ENCODE measurements at regions not wholly inside any gene's neighbourhood (a gene's known extent, or its start where the extent isn't known, plus 50 kb on each side); places are given as distances from the start of the nearest gene placed in this dataset.
A peak's percentile ranks its signal among the peaks of the same experiment; 100 is the strongest.

DNA sequence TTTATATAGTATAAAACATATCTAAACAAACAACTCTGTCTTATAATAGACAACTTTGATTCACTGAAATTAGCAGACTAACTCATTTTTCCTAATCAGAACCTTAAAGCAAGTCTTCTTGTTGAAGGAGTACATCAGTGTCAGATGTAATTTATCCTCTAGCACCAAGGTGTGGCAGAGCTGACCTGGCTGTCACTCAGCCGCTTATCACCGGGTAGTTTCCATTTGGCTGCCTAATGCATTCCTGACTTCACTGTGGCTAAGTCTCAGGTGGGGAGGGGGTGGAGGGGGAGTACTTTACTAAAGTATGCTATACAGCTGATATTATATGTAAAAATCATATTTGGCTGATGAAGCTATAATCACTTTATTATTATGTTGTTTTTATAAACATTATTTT is 339.9 kb upstream of the RGS6 start:
- no peak for DNase-seq (ENCODE audit: unreplicated experiment)
- CTCF ChIA-PET, result interaction anchor here (0.6 to 1.2 kb wide), 5 partner anchors 10 to 281 kb away, joined by 3 to 4 read pairs (median 4); no protein-coding TSS in a partner anchor
- POLR2A ChIA-PET, result interaction anchor here (0.6 to 1.3 kb wide), 3 partner anchors 37 to 61 kb away, joined by 3 to 4 read pairs (median 4); no protein-coding TSS in a partner anchor
- intact Hi-C loops (cut with micrococcal nuclease), result no loop called here
- Mint-ChIP-seq H3K36me3 (ENCODE audit: insufficient read depth, unreplicated experiment) (no peaks in the 10 kb centered on the region), H3K27me3 (ENCODE audit: insufficient read depth, unreplicated experiment) (no peaks in the 10 kb centered on the region), H3K9me3 (ENCODE audit: unreplicated experiment) (no peaks in the 10 kb centered on the region), H3K4me1 (ENCODE audit: insufficient read depth, unreplicated experiment) (peaks cover 8% of the 10 kb centered on the region), H3K4me3 (ENCODE audit: unreplicated experiment) (no peak overlapping the region), H3K27ac (ENCODE audit: low read depth, unreplicated experiment) (peak overlapping the region; percentile 31)
- BruUV-seq (replicated peaks), result no TSS peak
- TF ChIP-seq, protein P1, sequence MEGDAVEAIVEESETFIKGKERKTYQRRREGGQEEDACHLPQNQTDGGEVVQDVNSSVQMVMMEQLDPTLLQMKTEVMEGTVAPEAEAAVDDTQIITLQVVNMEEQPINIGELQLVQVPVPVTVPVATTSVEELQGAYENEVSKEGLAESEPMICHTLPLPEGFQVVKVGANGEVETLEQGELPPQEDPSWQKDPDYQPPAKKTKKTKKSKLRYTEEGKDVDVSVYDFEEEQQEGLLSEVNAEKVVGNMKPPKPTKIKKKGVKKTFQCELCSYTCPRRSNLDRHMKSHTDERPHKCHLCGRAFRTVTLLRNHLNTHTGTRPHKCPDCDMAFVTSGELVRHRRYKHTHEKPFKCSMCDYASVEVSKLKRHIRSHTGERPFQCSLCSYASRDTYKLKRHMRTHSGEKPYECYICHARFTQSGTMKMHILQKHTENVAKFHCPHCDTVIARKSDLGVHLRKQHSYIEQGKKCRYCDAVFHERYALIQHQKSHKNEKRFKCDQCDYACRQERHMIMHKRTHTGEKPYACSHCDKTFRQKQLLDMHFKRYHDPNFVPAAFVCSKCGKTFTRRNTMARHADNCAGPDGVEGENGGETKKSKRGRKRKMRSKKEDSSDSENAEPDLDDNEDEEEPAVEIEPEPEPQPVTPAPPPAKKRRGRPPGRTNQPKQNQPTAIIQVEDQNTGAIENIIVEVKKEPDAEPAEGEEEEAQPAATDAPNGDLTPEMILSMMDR (IDR thresholded peaks at IDR 0.05; ENCODE audit: unreplicated experiment), result no peak

DNA sequence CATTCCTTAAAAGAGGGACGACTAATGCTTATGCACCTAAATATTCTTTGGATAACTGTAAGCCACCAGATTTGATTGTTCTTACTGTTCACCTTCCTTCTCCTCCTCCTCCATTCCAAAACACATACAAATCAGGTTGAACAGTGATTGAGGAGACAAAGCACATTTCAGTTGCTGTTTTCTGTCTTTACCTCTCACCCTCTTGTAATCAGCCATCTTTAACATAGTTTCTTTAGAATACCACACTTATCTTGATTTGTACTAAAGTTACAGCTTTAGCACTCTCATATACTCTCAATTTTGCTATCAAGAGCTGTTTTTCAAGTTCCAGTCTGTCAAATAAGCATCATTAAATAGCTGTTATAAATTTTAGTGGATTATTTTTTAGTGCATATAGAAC is 338.3 kb upstream of the RGS6 start:
- intact Hi-C loops (cut with micrococcal nuclease), result no loop called here
- Mint-ChIP-seq H3K9me3 (ENCODE audit: unreplicated experiment) (no peaks in the 10 kb centered on the region), H3K27ac (ENCODE audit: low read depth, unreplicated experiment) (no peak overlapping the region), H3K4me3 (ENCODE audit: unreplicated experiment) (no peak overlapping the region), H3K4me1 (ENCODE audit: insufficient read depth, unreplicated experiment) (peaks cover 14% of the 10 kb centered on the region), H3K27me3 (ENCODE audit: insufficient read depth, unreplicated experiment) (no peaks in the 10 kb centered on the region), H3K36me3 (ENCODE audit: insufficient read depth, unreplicated experiment) (no peaks in the 10 kb centered on the region)
- TF ChIP-seq, protein P1 (IDR thresholded peaks at IDR 0.05; ENCODE audit: unreplicated experiment), result no peak
- CTCF ChIA-PET, result interaction anchor here (1.5 kb wide), 1 partner anchor 10 kb away, joined by 3 read pairs; no protein-coding TSS in a partner anchor
- DNase-seq (ENCODE audit: unreplicated experiment), result no peak
- no TSS peak for BruUV-seq (replicated peaks)
- POLR2A ChIA-PET, result interaction anchor here (0.8 to 1.4 kb wide), 2 partner anchors 11 to 272 kb away, joined by 3 to 5 read pairs; no protein-coding TSS in a partner anchor

DNA sequence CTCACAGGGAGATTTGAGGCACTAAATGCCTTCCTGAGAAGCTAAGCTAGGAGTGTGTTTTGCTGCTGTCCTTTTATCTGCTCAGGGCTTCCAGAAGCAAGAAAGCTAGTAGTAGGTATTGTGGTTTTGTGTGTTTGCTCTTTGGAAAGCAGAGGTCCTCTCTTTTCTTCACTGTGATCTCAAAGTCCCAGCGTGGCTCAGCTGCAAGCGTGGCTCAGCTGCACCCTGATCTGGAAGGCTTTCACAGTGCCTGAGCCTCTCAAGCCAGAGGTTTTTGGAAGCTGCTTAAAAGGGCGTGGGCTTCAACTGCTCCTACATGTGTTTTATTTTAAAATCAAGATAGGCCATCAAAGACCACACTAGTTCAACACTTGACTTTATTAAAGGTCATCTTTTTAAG is 337.4 kb upstream of the RGS6 start:
- H3K4me1 Mint-ChIP-seq (ENCODE audit: insufficient read depth, unreplicated experiment), result peaks cover 14% of the 10 kb centered on the region
- no peaks in the 10 kb centered on the region for H3K36me3 Mint-ChIP-seq (ENCODE audit: insufficient read depth, unreplicated experiment)
- no peak overlapping the region for H3K4me3 Mint-ChIP-seq (ENCODE audit: unreplicated experiment)
- H3K27me3 Mint-ChIP-seq (ENCODE audit: insufficient read depth, unreplicated experiment), result no peaks in the 10 kb centered on the region
- no peak for DNase-seq (ENCODE audit: unreplicated experiment)
- ChIA-PET POLR2A (interaction anchor here (0.9 to 1.4 kb wide), 2 partner anchors 10 kb away, joined by 3 to 5 read pairs; no protein-coding TSS in a partner anchor), CTCF (interaction anchor here (0.7 to 1.5 kb wide), 2 partner anchors 11 to 35 kb away, joined by 3 read pairs; no protein-coding TSS in a partner anchor)
- BruUV-seq (replicated peaks), result no TSS peak
- no peak overlapping the region for H3K27ac Mint-ChIP-seq (ENCODE audit: low read depth, unreplicated experiment)
- TF ChIP-seq, protein P1 (IDR thresholded peaks at IDR 0.05; ENCODE audit: unreplicated experiment), result no peak
- intact Hi-C loops (cut with micrococcal nuclease), result no loop called here
- no peaks in the 10 kb centered on the region for H3K9me3 Mint-ChIP-seq (ENCODE audit: unreplicated experiment)

DNA sequence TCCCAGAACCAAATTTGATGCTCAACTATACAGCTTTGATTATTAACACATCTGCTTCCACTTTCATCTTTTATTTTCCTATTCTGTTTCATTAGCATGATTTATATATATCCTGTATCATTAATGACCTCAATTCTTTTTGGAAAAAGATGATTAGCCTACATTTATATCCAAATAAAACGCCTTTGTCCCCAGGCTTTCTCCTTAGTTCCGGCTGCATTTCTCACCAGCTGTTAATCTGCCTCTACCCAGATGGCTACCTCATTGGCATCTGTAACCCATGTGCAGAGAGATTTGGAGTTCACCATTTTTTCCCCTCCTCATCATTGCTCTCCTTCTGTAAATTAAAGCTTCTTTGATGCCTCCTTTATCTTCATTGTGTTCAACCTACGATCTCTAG is 336.8 kb upstream of the RGS6 start:
- Mint-ChIP-seq H3K4me3 (ENCODE audit: unreplicated experiment) (no peak overlapping the region), H3K36me3 (ENCODE audit: insufficient read depth, unreplicated experiment) (no peaks in the 10 kb centered on the region), H3K4me1 (ENCODE audit: insufficient read depth, unreplicated experiment) (peaks cover 14% of the 10 kb centered on the region), H3K9me3 (ENCODE audit: unreplicated experiment) (peaks cover 5% of the 10 kb centered on the region), H3K27ac (ENCODE audit: low read depth, unreplicated experiment) (no peak overlapping the region), H3K27me3 (ENCODE audit: insufficient read depth, unreplicated experiment) (no peaks in the 10 kb centered on the region)
- TF ChIP-seq, protein P1 (IDR thresholded peaks at IDR 0.05; ENCODE audit: unreplicated experiment), result no peak
- intact Hi-C loops (cut with micrococcal nuclease), result no loop called here
- DNase-seq (ENCODE audit: unreplicated experiment), result no peak
- ChIA-PET CTCF (interaction anchor here (0.6 to 1.5 kb wide), 2 partner anchors 11 to 207 kb away, joined by 3 read pairs; no protein-coding TSS in a partner anchor), POLR2A (interaction anchor here (0.9 to 1.4 kb wide), 2 partner anchors 9 to 274 kb away, joined by 3 read pairs; no protein-coding TSS in a partner anchor)
- BruUV-seq (replicated peaks), result no TSS peak

Data from MCF 10A (cell line).